Upper lobe of left lung (tissue), 4 donors: ENCODE measurements at regions not wholly inside any gene's neighbourhood (a gene's known extent, or its start where the extent isn't known, plus 50 kb on each side); places are given as distances from the start of the nearest gene placed in this dataset.

Experiments used
- POLR2A ChIP-seq, 4 donors: fragments of 450-650 bp; IDR thresholded peaks; one replicate each; pipeline ENCODE4 v1.5.1; 2016 to 2017; ENCODE audit warnings: antibody characterized with exemption in 4 of 4, mild to moderate bottlenecking in 2 of 4
- POLR2AphosphoS5 ChIP-seq, 2 donors: sonication (generic); formaldehyde crosslinking; IDR thresholded peaks; one replicate each; pipeline ENCODE4 v1.5.1; 2017; ENCODE audit warnings: antibody characterized with exemption in 2 of 2
- TF ChIP-seq, protein P1 (sequence below), 6 experiments: fragments of 450-650 bp in 4 of 6; fragments of 200-600 bp in 2 of 6; sonication (generic) in 2 of 6; IDR thresholded peaks; one replicate each; pipeline ENCODE4 v1.5.1; 2016 to 2019; ENCODE audit warnings: antibody characterized with exemption in 6 of 6

DNA sequence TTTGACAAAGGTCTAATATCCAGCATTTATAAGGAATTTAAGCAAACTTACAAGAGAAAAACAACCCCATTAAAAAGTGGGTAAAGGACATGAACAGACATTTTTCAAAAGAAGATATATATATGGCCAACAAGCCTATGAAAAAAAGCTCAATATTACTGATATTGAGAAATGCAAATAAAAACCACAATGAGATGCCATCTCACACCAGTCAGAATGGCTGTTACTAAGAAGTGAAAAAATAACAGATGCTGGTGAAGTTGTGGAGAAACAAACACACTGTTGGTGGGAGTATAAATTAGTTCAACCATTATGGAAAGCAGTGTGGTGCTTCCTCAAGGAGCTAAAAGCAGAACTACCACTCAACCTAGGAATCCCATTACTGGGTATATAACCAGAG, 91.6 kb upstream of the EFHC2 start:
- TF ChIP-seq, protein P1, sequence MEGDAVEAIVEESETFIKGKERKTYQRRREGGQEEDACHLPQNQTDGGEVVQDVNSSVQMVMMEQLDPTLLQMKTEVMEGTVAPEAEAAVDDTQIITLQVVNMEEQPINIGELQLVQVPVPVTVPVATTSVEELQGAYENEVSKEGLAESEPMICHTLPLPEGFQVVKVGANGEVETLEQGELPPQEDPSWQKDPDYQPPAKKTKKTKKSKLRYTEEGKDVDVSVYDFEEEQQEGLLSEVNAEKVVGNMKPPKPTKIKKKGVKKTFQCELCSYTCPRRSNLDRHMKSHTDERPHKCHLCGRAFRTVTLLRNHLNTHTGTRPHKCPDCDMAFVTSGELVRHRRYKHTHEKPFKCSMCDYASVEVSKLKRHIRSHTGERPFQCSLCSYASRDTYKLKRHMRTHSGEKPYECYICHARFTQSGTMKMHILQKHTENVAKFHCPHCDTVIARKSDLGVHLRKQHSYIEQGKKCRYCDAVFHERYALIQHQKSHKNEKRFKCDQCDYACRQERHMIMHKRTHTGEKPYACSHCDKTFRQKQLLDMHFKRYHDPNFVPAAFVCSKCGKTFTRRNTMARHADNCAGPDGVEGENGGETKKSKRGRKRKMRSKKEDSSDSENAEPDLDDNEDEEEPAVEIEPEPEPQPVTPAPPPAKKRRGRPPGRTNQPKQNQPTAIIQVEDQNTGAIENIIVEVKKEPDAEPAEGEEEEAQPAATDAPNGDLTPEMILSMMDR (IDR thresholded peaks at IDR 0.05), result no peak
- TF ChIP-seq POLR2A (IDR thresholded peaks at IDR 0.05) (no peak), POLR2AphosphoS5 (IDR thresholded peaks at IDR 0.05) (no peak)
